H1 (cell line): ENCODE measurements at regions not wholly inside any gene's neighbourhood (a gene's known extent, or its start where the extent isn't known, plus 50 kb on each side); places are given as distances from the start of the nearest gene placed in this dataset.

ENCODE experiments used
- CTCF ChIA-PET: fragments of 300-600 bp; sonication (Branson Sonifier 250); formaldehyde crosslinking; loops from one replicate; lab custom pipeline; 2021; ENCODE audit not compliant: partially characterized antibody; lab: Charles Lee
- POLR2A ChIA-PET: fragments of 300-600 bp; sonication (Branson Sonifier 250); formaldehyde crosslinking; loops from one replicate; lab custom pipeline; 2021; ENCODE audit warnings: inconsistent platforms; ENCODE audit not compliant: partially characterized antibody; lab: Charles Lee
- DNase-seq, 2 experiments: peaks; one replicate each; pipeline versions ENCODE4 v3.0.0 to v3.0.0-alpha.2; 2010 to 2022; ENCODE audit warnings: low spot score in 2 of 2, low read depth in 1 of 2, mixed read lengths in 1 of 2
- FAIRE-seq: peaks from 2 replicates; lab custom pipeline; 2011; peaks lifted over from hg19 to GRCh38; lab: Jason Lieb, UNC
- H2AFZ ChIP-seq: 2 replicates; pipeline ENCODE4 v1.8.1; 2012; ENCODE audit warnings: low read length, inconsistent platforms
- H2AK5ac ChIP-seq: 2 replicates; pipeline ENCODE4 v1.6.1; 2013; ENCODE audit warnings: low read depth, low read length
- H2BK120ac ChIP-seq: replicated peaks from 2 replicates; pipeline ENCODE3; 2013; ENCODE audit warnings: low read depth, low read length, inconsistent platforms
- H2BK12ac ChIP-seq: 2 replicates; pipeline ENCODE4 v1.6.1; 2013; ENCODE audit warnings: low read depth, low read length
- H2BK15ac ChIP-seq: 2 replicates; pipeline ENCODE4 v1.6.1; 2013; ENCODE audit warnings: low read length
- H2BK20ac ChIP-seq: 2 replicates; pipeline ENCODE4 v1.6.1; 2013; ENCODE audit warnings: low read length
- H2BK5ac ChIP-seq: 2 replicates; pipeline ENCODE4 v1.6.1; 2013; ENCODE audit warnings: low read depth, low read length
- H3K14ac ChIP-seq: 2 replicates; pipeline ENCODE4 v1.6.1; 2013; ENCODE audit warnings: inconsistent platforms; ENCODE audit not compliant: insufficient read length
- H3K18ac ChIP-seq: 2 replicates; pipeline ENCODE4 v1.6.1; 2013; ENCODE audit warnings: low read length; ENCODE audit errors: extremely low read depth
- H3K23ac ChIP-seq: 2 replicates; pipeline ENCODE4 v1.6.1; 2013; ENCODE audit warnings: inconsistent platforms; ENCODE audit not compliant: insufficient read length
- H3K23me2 ChIP-seq: 2 replicates; pipeline ENCODE4 v1.6.1; 2013; ENCODE audit warnings: low read depth, low read length
- H3K27ac ChIP-seq: 2 replicates; pipeline ENCODE4 v1.6.1; 2011; ENCODE audit warnings: low read depth, low read length, inconsistent platforms
- H3K27me3 ChIP-seq, 4 experiments: replicated peaks in 1 of 4; 1 replicate in 1 of 4; 2 replicates in 3 of 4; pipeline versions ENCODE4 v1.6.1 to v1.8.1; 2011 to 2013; ENCODE audit warnings: low read length in 3 of 4, mild to moderate bottlenecking in 3 of 4, inconsistent platforms in 2 of 4, mixed read lengths in 2 of 4, moderate library complexity in 1 of 4; ENCODE audit not compliant: control insufficient read depth in 3 of 4, insufficient read depth in 3 of 4; ENCODE audit errors: extremely low read depth in 1 of 4
- H3K36me3 ChIP-seq, 4 experiments: 2 replicates each; pipeline versions ENCODE4 v1.6.1 to v1.8.1; 2011 to 2013; ENCODE audit warnings: mild to moderate bottlenecking in 4 of 4, low read length in 3 of 4, moderate library complexity in 2 of 4, control low read depth in 1 of 4, inconsistent platforms in 1 of 4; ENCODE audit not compliant: insufficient read depth in 4 of 4, control insufficient read depth in 2 of 4
- H3K4ac ChIP-seq: replicated peaks from 2 replicates; pipeline ENCODE3; 2013; ENCODE audit warnings: low read length, low read depth, mixed read lengths, inconsistent platforms; ENCODE audit not compliant: insufficient read length
- H3K4me1 ChIP-seq, 4 experiments: replicated peaks in 1 of 4; 1 replicate in 1 of 4; 2 replicates in 3 of 4; pipeline versions ENCODE4 v1.6.1 to v1.8.1; 2011 to 2013; ENCODE audit warnings: low read length in 3 of 4, inconsistent platforms in 2 of 4, mixed read lengths in 1 of 4; ENCODE audit not compliant: insufficient read depth in 4 of 4, control insufficient read depth in 3 of 4
- H3K4me2 ChIP-seq, 2 experiments: 2 replicates each; pipeline versions ENCODE4 v1.6.1 to v1.8.1; 2011 to 2013; ENCODE audit warnings: low read depth in 2 of 2, low read length in 2 of 2, control low read depth in 1 of 2, inconsistent platforms in 1 of 2, mild to moderate bottlenecking in 1 of 2; ENCODE audit not compliant: insufficient read depth in 1 of 2
- H3K4me3 ChIP-seq, 4 experiments: fragments of 200-600, 300-600 bp in 1 of 4; sonication (generic), shearing (Covaris generic), sonication (Bioruptor Twin) in 1 of 4; 2 replicates each; pipeline versions ENCODE4 v1.5.1 to v1.8.1; 2011 to 2016; ENCODE audit warnings: low read length in 4 of 4, low read depth in 3 of 4, control low read depth in 2 of 4, inconsistent platforms in 2 of 4, mild to moderate bottlenecking in 2 of 4, mixed read lengths in 1 of 4, moderate library complexity in 1 of 4; ENCODE audit not compliant: insufficient read depth in 2 of 4; ENCODE audit errors: extremely low read depth in 1 of 4
- H3K56ac ChIP-seq: replicated peaks from 2 replicates; pipeline ENCODE3; 2013; ENCODE audit warnings: low read depth, mild to moderate bottlenecking, mixed read lengths, low read length, inconsistent platforms; ENCODE audit not compliant: insufficient read length
- H3K79me1 ChIP-seq: 2 replicates; pipeline ENCODE4 v1.6.1; 2013; ENCODE audit warnings: low read depth, low read length, control low read depth
- H3K79me2 ChIP-seq, 2 experiments: 2 replicates each; pipeline versions ENCODE4 v1.6.1 to v1.8.1; 2012 to 2013; ENCODE audit warnings: low read length in 2 of 2, mild to moderate bottlenecking in 2 of 2, inconsistent platforms in 1 of 2; ENCODE audit not compliant: insufficient read depth in 2 of 2, control insufficient read depth in 1 of 2
- H3K9ac ChIP-seq, 4 experiments: replicated peaks in 1 of 4; 1 replicate in 1 of 4; 2 replicates in 3 of 4; pipeline versions ENCODE4 v1.6.1 to v1.8.1; 2011 to 2013; ENCODE audit warnings: low read depth in 3 of 4, low read length in 3 of 4, control low read depth in 2 of 4, mild to moderate bottlenecking in 2 of 4, moderate library complexity in 2 of 4, inconsistent platforms in 1 of 4; ENCODE audit errors: extremely low read depth in 1 of 4
- H3K9me3 ChIP-seq, 2 experiments: 2 replicates each; pipeline versions ENCODE4 v1.6.1 to v1.8.1; 2012 to 2013; ENCODE audit warnings: mild to moderate bottlenecking in 2 of 2, moderate library complexity in 2 of 2, control low read depth in 1 of 2, inconsistent platforms in 1 of 2, low read depth in 1 of 2, low read length in 1 of 2, mixed read lengths in 1 of 2; ENCODE audit not compliant: insufficient read depth in 2 of 2
- H4K20me1 ChIP-seq, 2 experiments: replicated peaks in 1 of 2; 2 replicates each; pipeline versions ENCODE3 to v1.8.1; 2011 to 2013; ENCODE audit warnings: inconsistent platforms in 2 of 2, low read length in 2 of 2, mild to moderate bottlenecking in 1 of 2; ENCODE audit not compliant: insufficient read depth in 2 of 2, control insufficient read depth in 1 of 2
- H4K5ac ChIP-seq: 2 replicates; pipeline ENCODE4 v1.6.1; 2013; ENCODE audit warnings: low read length, low read depth, mixed read lengths, inconsistent platforms; ENCODE audit not compliant: insufficient read length
- H4K8ac ChIP-seq: 2 replicates; pipeline ENCODE4 v1.8.0; 2013; ENCODE audit warnings: mild to moderate bottlenecking, moderate library complexity, low read length, inconsistent platforms; ENCODE audit not compliant: insufficient read depth; ENCODE audit errors: extremely low read depth
- H4K91ac ChIP-seq: replicated peaks from 2 replicates; pipeline ENCODE3; 2013; ENCODE audit warnings: low read length, mixed read lengths, inconsistent platforms; ENCODE audit not compliant: insufficient read length
- HDAC2 ChIP-seq, 2 experiments: fragments of 300-600 bp in 1 of 2; sonication (generic) in 1 of 2; IDR thresholded peaks; 2 replicates each; pipeline ENCODE4 v1.6.1; 2011 to 2012; ENCODE audit warnings: low read depth in 2 of 2, low read length in 2 of 2, mild to moderate bottlenecking in 2 of 2, moderate library complexity in 2 of 2, borderline replicate concordance in 1 of 2, inconsistent platforms in 1 of 2
- MAFK ChIP-seq: IDR thresholded peaks from 2 replicates; pipeline ENCODE4 v1.6.1; 2012; ENCODE audit warnings: low read depth, mild to moderate bottlenecking, improper control_type of control experiment, low read length
- WGBS, 2 experiments: shearing (Covaris generic) in 1 of 2; methylation state at CpG; one replicate each; pipeline versions ENCODE4 v1.1.6 to v1.1.7; 2013 to 2015; ENCODE audit warnings: low lambda C conversion rate in 2 of 2, mixed read lengths in 2 of 2, inconsistent platforms in 1 of 2, low coverage in 1 of 2, missing lambda C conversion rate in 1 of 2; ENCODE audit not compliant: insufficient replicate concordance in 2 of 2, insufficient coverage in 1 of 2, insufficient read length in 1 of 2; ENCODE audit errors: extremely low coverage in 1 of 2, missing lambda C conversion rate in 1 of 2; 5-methylcytosine and 5-hydroxymethylcytosine counted together

GRCh38 chr1:115565791-115566190, 76.0 kb upstream of the VANGL1 start:
- Histone ChIP-seq H3K23me2 (no peaks in the 10 kb centered on the region), H4K91ac (no peak overlapping the region), H2BK12ac (no peak overlapping the region), H3K4me3 (no peak overlapping the region), H3K79me1 (no peaks in the 10 kb centered on the region), H3K36me3 (no peaks in the 10 kb centered on the region), H3K4me1 (no peaks in the 10 kb centered on the region), H3K4ac (no peak overlapping the region), H3K4me2 (no peak overlapping the region), H4K20me1 (no peaks in the 10 kb centered on the region), H3K9ac (no peak overlapping the region), H2BK15ac (no peak overlapping the region), H3K9me3 (peaks cover 0 to 5% of the 10 kb centered on the region in 2 experiments; a peak in 3 of 4 replicates), H3K14ac (no peak overlapping the region), H4K8ac (no peak overlapping the region), H3K56ac (no peak overlapping the region), H3K23ac (no peak overlapping the region), H2AFZ (no peak overlapping the region), H2BK120ac (no peak overlapping the region), H4K5ac (no peak overlapping the region), H3K79me2 (no peaks in the 10 kb centered on the region), H2BK5ac (no peak overlapping the region), H2AK5ac (no peak overlapping the region), H3K27me3 (peaks cover 0 to 8% (median under 1%) of the 10 kb centered on the region in 4 experiments; a peak in 5 of 7 replicates), H3K27ac (no peak overlapping the region), H2BK20ac (no peak overlapping the region), H3K18ac (no peak overlapping the region)
- TF ChIP-seq MAFK, result peak; percentile 25; the same call in 1 of the 2 replicates
- TF ChIP-seq HDAC2 (IDR thresholded peaks at IDR 0.05; ENCODE audit: borderline replicate concordance in 1 of 2, low read depth in 2 of 2, low read length in 2 of 2), result no peak
- ChIA-PET CTCF (interaction anchor here (1.2 to 2.8 kb wide), 4 partner anchors 17 to 59 kb away, joined by 3 to 11 read pairs (median 5); no protein-coding TSS in a partner anchor), POLR2A (no interaction called here)
- DNase-seq (no peak), FAIRE-seq (no peak)
- WGBS, 2 experiments, result 95% methylated on average over 3 of the region's 3 CpGs; no CpG with 5 or more reads in 1 of the 2 experiments
